ENCODE measurements at regions not wholly inside any gene's neighbourhood (a gene's known extent, or its start where the extent isn't known, plus 50 kb on each side); places are given as distances from the start of the nearest gene placed in this dataset.

DNA sequence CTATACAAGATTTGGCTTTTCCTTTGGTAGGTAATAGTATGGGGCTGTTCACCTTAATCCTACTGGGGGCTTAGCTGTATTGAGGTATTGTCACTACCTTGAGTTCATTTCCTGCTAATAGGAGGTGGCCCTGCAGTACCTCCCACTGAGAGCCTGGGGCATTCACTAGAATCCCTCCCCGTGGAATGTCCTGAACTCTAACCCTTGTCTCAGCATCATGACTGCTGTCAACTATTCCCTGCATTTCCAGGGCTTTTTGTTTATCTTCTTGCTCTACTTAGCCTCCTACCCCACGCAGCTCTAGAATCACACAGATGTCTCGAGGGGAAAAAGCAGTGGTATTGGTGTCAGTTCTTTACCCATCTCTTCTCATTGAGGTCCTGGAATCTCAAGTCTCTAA, 542.3 kb downstream of the METTL4 start:
- Histone ChIP-seq H3K14ac (ENCODE audit: low read length) (no peak overlapping the region), H3K79me1 (ENCODE audit: low read depth, low read length) (no peaks in the 10 kb centered on the region), H3K23ac (ENCODE audit: low read depth, low read length, poor library complexity) (no peak overlapping the region), H3K4me1 (ENCODE audit: control insufficient read depth in 2 of 2, insufficient read depth in 1 of 2, low read depth in 1 of 2, low read length in 2 of 2) (peaks cover 0 to 2% of the 10 kb centered on the region in 2 donors), H2BK15ac (ENCODE audit: low read length) (no peak overlapping the region), H3K4ac (ENCODE audit: low read length) (no peak overlapping the region), H4K91ac (ENCODE audit: low read depth, low read length, poor library complexity) (no peak overlapping the region), H2BK12ac (ENCODE audit: low read length) (no peak overlapping the region), H3K27me3 (ENCODE audit: control insufficient read depth in 3 of 3, insufficient read depth in 3 of 3, low read depth in 1 of 3, low read length in 3 of 3) (no peaks in the 10 kb centered on the region), H3K27ac (replicated peaks; ENCODE audit: low read length) (no peak overlapping the region), H3K18ac (ENCODE audit: low read length) (no peak overlapping the region), H3K4me2 (ENCODE audit: insufficient read depth, low read length, poor library complexity, severe bottlenecking) (no peak overlapping the region), H2BK5ac (ENCODE audit: low read length) (no peak overlapping the region), H3K9me3 (replicated peaks in 1 of 2; ENCODE audit: control insufficient read depth in 2 of 2, insufficient read depth in 1 of 2, low read depth in 1 of 2, low read length in 2 of 2) (no peaks in the 10 kb centered on the region), H2BK120ac (ENCODE audit: low read depth, low read length) (no peak overlapping the region), H2AFZ (ENCODE audit: low read length) (no peak overlapping the region), H2AK5ac (ENCODE audit: low read depth, low read length) (no peak overlapping the region), H3K36me3 (replicated peaks in 1 of 2; ENCODE audit: control insufficient read depth in 2 of 2, insufficient read depth in 2 of 2, low read length in 2 of 2) (no peaks in the 10 kb centered on the region), H3K9ac (ENCODE audit: low read depth, low read length, poor library complexity) (no peak overlapping the region), H3K4me3 (ENCODE audit: low read length in 2 of 2) (no peak overlapping the region), H4K8ac (ENCODE audit: low read depth, low read length) (no peak overlapping the region)
- no CpG with 5 or more reads among the region's 3 CpGs for WGBS, 2 donors (ENCODE audit: extremely low coverage in 2 of 2, insufficient read length in 2 of 2, insufficient replicate concordance in 1 of 2)
- no peak for DNase-seq (ENCODE audit: low spot score)

DNA sequence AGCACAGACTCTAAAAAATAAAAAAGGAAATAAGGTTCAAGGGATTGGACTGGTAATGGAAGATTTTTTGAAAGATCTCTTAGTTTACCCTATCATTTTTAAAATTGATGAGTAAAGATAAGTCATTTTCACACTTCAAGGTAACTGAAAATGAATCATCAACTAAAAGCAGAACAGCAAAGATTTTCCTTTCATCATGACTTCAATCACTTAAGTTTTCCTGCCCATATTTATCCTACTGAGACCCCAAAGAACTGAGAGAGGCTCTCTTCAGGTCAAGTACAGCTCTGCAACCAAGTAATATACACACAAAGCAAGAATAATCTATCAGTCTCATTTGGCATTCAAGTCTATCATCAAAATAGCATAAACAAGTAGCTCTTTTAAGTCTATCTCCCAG, 540.7 kb downstream of the METTL4 start:
- Histone ChIP-seq H3K9ac (ENCODE audit: low read depth, low read length, poor library complexity) (no peak overlapping the region), H3K14ac (ENCODE audit: low read length) (no peak overlapping the region), H3K36me3 (replicated peaks in 1 of 2; ENCODE audit: control insufficient read depth in 2 of 2, insufficient read depth in 2 of 2, low read length in 2 of 2) (no peaks in the 10 kb centered on the region), H2BK5ac (ENCODE audit: low read length) (no peak overlapping the region), H4K91ac (ENCODE audit: low read depth, low read length, poor library complexity) (no peak overlapping the region), H3K27me3 (ENCODE audit: control insufficient read depth in 3 of 3, insufficient read depth in 3 of 3, low read depth in 1 of 3, low read length in 3 of 3) (no peaks in the 10 kb centered on the region), H3K4ac (ENCODE audit: low read length) (no peak overlapping the region), H2AK5ac (ENCODE audit: low read depth, low read length) (no peak overlapping the region), H4K8ac (ENCODE audit: low read depth, low read length) (no peak overlapping the region), H3K9me3 (replicated peaks in 1 of 2; ENCODE audit: control insufficient read depth in 2 of 2, insufficient read depth in 1 of 2, low read depth in 1 of 2, low read length in 2 of 2) (no peaks in the 10 kb centered on the region), H3K4me1 (ENCODE audit: control insufficient read depth in 2 of 2, insufficient read depth in 1 of 2, low read depth in 1 of 2, low read length in 2 of 2) (peaks cover 0 to 3% of the 10 kb centered on the region in 2 donors), H3K4me2 (ENCODE audit: insufficient read depth, low read length, poor library complexity, severe bottlenecking) (no peak overlapping the region), H2BK12ac (ENCODE audit: low read length) (no peak overlapping the region), H2BK120ac (ENCODE audit: low read depth, low read length) (no peak overlapping the region), H3K79me1 (ENCODE audit: low read depth, low read length) (no peaks in the 10 kb centered on the region), H3K27ac (replicated peaks; ENCODE audit: low read length) (no peak overlapping the region), H2BK15ac (ENCODE audit: low read length) (no peak overlapping the region), H2AFZ (ENCODE audit: low read length) (no peak overlapping the region), H3K18ac (ENCODE audit: low read length) (no peak overlapping the region), H3K23ac (ENCODE audit: low read depth, low read length, poor library complexity) (no peak overlapping the region), H3K4me3 (ENCODE audit: low read length in 2 of 2) (no peak overlapping the region)
- no peak for DNase-seq (ENCODE audit: low spot score)

DNA sequence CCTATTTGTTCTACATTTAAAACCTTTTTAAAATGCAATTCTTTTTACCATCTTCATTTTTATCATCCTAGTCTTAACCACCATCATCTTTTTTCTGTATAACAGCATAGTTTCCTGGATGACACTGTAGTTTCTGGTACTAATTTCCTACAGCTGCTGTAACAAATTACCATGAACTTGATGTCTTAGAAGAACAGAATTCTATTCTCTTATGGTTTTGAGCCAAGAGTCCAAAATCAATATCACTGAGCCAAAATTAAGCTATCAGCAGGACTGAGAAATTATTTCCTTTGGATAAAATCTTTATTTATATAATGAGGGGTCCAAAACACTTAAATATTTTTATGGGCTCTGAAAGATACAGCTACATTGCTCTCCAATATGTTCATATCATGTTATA, 539.3 kb downstream of the METTL4 start:
- no peak for DNase-seq (ENCODE audit: low spot score)
- Histone ChIP-seq H2AFZ (ENCODE audit: low read length) (no peak overlapping the region), H3K4me2 (ENCODE audit: insufficient read depth, low read length, poor library complexity, severe bottlenecking) (no peak overlapping the region), H4K8ac (ENCODE audit: low read depth, low read length) (no peak overlapping the region), H3K23ac (ENCODE audit: low read depth, low read length, poor library complexity) (no peak overlapping the region), H3K27me3 (ENCODE audit: control insufficient read depth in 3 of 3, insufficient read depth in 3 of 3, low read depth in 1 of 3, low read length in 3 of 3) (no peaks in the 10 kb centered on the region), H4K91ac (ENCODE audit: low read depth, low read length, poor library complexity) (no peak overlapping the region), H2BK15ac (ENCODE audit: low read length) (no peak overlapping the region), H2AK5ac (ENCODE audit: low read depth, low read length) (no peak overlapping the region), H3K18ac (ENCODE audit: low read length) (no peak overlapping the region), H3K79me1 (ENCODE audit: low read depth, low read length) (no peaks in the 10 kb centered on the region), H3K14ac (ENCODE audit: low read length) (no peak overlapping the region), H3K4ac (ENCODE audit: low read length) (no peak overlapping the region), H2BK12ac (ENCODE audit: low read length) (no peak overlapping the region), H3K27ac (replicated peaks; ENCODE audit: low read length) (no peak overlapping the region), H3K9ac (ENCODE audit: low read depth, low read length, poor library complexity) (no peak overlapping the region), H3K36me3 (replicated peaks in 1 of 2; ENCODE audit: control insufficient read depth in 2 of 2, insufficient read depth in 2 of 2, low read length in 2 of 2) (no peaks in the 10 kb centered on the region), H2BK120ac (ENCODE audit: low read depth, low read length) (no peak overlapping the region), H3K4me3 (ENCODE audit: low read length in 2 of 2) (no peak overlapping the region), H3K4me1 (ENCODE audit: control insufficient read depth in 2 of 2, insufficient read depth in 1 of 2, low read depth in 1 of 2, low read length in 2 of 2) (peaks cover 0 to 3% of the 10 kb centered on the region in 2 donors), H2BK5ac (ENCODE audit: low read length) (no peak overlapping the region), H3K9me3 (replicated peaks in 1 of 2; ENCODE audit: control insufficient read depth in 2 of 2, insufficient read depth in 1 of 2, low read depth in 1 of 2, low read length in 2 of 2) (no peaks in the 10 kb centered on the region)

DNA sequence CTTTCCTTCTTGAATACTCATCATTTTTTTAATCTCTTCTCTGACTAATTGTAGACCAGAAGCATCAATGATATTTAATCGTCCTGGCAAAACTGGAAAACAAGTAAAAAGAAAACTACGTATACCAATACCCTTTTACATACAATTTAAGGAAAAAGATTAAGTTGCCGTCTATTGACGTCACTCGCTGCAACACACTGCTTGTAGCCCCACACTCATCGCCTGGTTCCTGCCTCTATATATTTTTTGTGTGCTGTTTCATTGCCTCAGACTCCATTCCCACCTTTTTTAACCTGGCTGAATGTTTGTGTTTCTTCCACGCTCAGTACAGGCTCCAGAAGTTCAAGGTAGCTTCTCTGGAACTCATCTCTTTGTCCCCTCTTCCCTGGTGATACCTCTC, 536.2 kb downstream of the METTL4 start:
- Histone ChIP-seq H2AFZ (ENCODE audit: low read length) (no peak overlapping the region), H3K27me3 (ENCODE audit: control insufficient read depth in 3 of 3, insufficient read depth in 3 of 3, low read depth in 1 of 3, low read length in 3 of 3) (no peaks in the 10 kb centered on the region), H2BK15ac (ENCODE audit: low read length) (no peak overlapping the region), H4K8ac (ENCODE audit: low read depth, low read length) (no peak overlapping the region), H2AK5ac (ENCODE audit: low read depth, low read length) (no peak overlapping the region), H3K23ac (ENCODE audit: low read depth, low read length, poor library complexity) (no peak overlapping the region), H3K9me3 (replicated peaks in 1 of 2; ENCODE audit: control insufficient read depth in 2 of 2, insufficient read depth in 1 of 2, low read depth in 1 of 2, low read length in 2 of 2) (peaks cover 0 to 2% of the 10 kb centered on the region in 2 donors), H3K4me1 (ENCODE audit: control insufficient read depth in 2 of 2, insufficient read depth in 1 of 2, low read depth in 1 of 2, low read length in 2 of 2) (peaks cover 0 to 1% of the 10 kb centered on the region in 2 donors), H4K91ac (ENCODE audit: low read depth, low read length, poor library complexity) (no peak overlapping the region), H2BK5ac (ENCODE audit: low read length) (no peak overlapping the region), H2BK120ac (ENCODE audit: low read depth, low read length) (no peak overlapping the region), H3K4me2 (ENCODE audit: insufficient read depth, low read length, poor library complexity, severe bottlenecking) (no peak overlapping the region), H3K36me3 (replicated peaks in 1 of 2; ENCODE audit: control insufficient read depth in 2 of 2, insufficient read depth in 2 of 2, low read length in 2 of 2) (no peaks in the 10 kb centered on the region), H3K27ac (replicated peaks; ENCODE audit: low read length) (no peak overlapping the region), H3K9ac (ENCODE audit: low read depth, low read length, poor library complexity) (no peak overlapping the region), H2BK12ac (ENCODE audit: low read length) (no peak overlapping the region), H3K4ac (ENCODE audit: low read length) (no peak overlapping the region), H3K79me1 (ENCODE audit: low read depth, low read length) (no peaks in the 10 kb centered on the region), H3K18ac (ENCODE audit: low read length) (no peak overlapping the region), H3K14ac (ENCODE audit: low read length) (no peak overlapping the region), H3K4me3 (ENCODE audit: low read length in 2 of 2) (no peak overlapping the region)
- no peak for DNase-seq (ENCODE audit: low spot score)
- WGBS, 2 donors (ENCODE audit: extremely low coverage in 2 of 2, insufficient read length in 2 of 2, insufficient replicate concordance in 1 of 2): no CpG with 5 or more reads among the region's 7 CpGs
